ENCODE measurements at regions not wholly inside any gene's neighbourhood (a gene's known extent, or its start where the extent isn't known, plus 50 kb on each side); places are given as distances from the start of the nearest gene placed in this dataset.

GRCh38 chr3:82276992-82277391 lies 515.5 kb upstream of the GBE1 start:
- POLR2A ChIA-PET (ENCODE audit: low non-redundant PET) = no interaction called here
- TF ChIP-seq CTCF (conservative IDR thresholded peaks at IDR 0.05; ENCODE audit: low read depth) = no peak
- no peak overlapping the region for H3K27ac ChIP-seq
- no peak for DNase-seq (ENCODE audit: low spot score)
- CTCF ChIA-PET = interaction anchor here (0.6 kb wide), 1 partner anchor 401 kb away, joined by 3 read pairs; no protein-coding TSS in a partner anchor

GRCh38 chr3:82274897-82275296 lies 513.5 kb upstream of the GBE1 start:
- TF ChIP-seq CTCF (conservative IDR thresholded peaks at IDR 0.05; ENCODE audit: low read depth) = no peak
- CTCF ChIA-PET = no interaction called here
- no peak overlapping the region for H3K27ac ChIP-seq
- POLR2A ChIA-PET (ENCODE audit: low non-redundant PET) = no interaction called here
- DNase-seq (ENCODE audit: low spot score) = no peak

DNA sequence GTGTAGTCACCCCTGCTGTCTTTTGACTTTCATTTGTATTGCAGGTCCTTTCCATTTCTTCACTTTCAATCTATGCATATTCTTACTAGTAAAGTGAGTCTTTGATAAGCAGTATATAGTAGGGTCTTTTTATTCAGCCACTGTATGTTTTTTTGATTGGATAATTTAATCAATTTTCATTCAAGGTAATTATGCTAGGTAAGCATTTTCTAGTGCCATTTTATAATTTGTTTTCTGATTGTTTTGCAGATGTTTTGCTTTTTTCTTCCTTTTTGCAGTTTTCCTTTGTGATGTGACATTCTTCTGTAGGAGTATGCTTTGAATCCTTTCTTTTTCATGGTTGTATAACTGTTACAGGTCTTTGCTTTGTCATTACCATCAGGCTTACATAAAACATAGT lies 504.3 kb upstream of the GBE1 start:
- no peak for TF ChIP-seq CTCF (conservative IDR thresholded peaks at IDR 0.05; ENCODE audit: low read depth)
- CTCF ChIA-PET = no interaction called here
- DNase-seq (ENCODE audit: low spot score) = no peak
- POLR2A ChIA-PET (ENCODE audit: low non-redundant PET) = no interaction called here
- H3K27ac ChIP-seq = no peak overlapping the region

DNA sequence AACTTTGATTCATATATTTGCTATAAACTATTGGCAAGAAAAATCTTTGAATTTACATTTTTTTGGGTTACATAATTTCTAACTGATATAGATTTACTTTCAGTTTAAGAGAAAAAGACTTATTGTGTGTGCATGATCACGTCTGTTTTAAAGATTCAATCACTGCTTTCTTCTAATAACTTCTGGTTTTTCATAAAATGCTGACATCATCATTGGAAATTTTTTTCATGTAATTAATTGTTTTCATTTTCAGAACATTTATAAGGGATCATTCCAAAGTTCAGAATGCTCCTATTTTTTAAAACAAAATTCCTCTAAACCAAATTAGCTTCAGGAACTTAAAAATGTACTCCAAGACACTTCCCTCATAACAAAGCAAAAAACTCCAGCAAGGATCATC lies 500.7 kb upstream of the GBE1 start:
- POLR2A ChIA-PET (ENCODE audit: low non-redundant PET) = no interaction called here
- CTCF ChIA-PET = no interaction called here
- DNase-seq (ENCODE audit: low spot score) = no peak
- H3K27ac ChIP-seq = no peak overlapping the region
- TF ChIP-seq CTCF (conservative IDR thresholded peaks at IDR 0.05; ENCODE audit: low read depth) = no peak

DNA sequence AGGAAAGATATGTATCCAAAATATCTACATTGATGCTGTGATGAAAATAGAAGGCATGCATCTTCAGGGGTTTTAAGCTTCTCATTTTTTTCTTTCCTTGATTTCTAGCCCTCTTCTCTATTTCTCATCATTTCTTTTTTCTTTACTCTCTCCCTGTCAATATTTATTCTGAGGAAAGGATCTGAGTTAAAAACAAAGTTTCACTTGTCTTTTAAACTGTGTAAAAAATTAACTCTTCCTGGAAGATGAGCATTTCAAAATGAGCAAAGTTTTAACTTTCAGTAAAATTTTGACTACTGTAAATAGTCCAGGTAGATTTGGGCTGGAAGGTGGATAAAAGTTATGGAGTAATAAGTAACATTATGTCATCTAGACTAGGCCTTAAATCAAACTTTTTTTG lies 500.2 kb upstream of the GBE1 start:
- no peak for DNase-seq (ENCODE audit: low spot score)
- H3K27ac ChIP-seq = no peak overlapping the region
- TF ChIP-seq CTCF (conservative IDR thresholded peaks at IDR 0.05; ENCODE audit: low read depth) = no peak
- CTCF ChIA-PET = no interaction called here
- POLR2A ChIA-PET (ENCODE audit: low non-redundant PET) = no interaction called here

DNA sequence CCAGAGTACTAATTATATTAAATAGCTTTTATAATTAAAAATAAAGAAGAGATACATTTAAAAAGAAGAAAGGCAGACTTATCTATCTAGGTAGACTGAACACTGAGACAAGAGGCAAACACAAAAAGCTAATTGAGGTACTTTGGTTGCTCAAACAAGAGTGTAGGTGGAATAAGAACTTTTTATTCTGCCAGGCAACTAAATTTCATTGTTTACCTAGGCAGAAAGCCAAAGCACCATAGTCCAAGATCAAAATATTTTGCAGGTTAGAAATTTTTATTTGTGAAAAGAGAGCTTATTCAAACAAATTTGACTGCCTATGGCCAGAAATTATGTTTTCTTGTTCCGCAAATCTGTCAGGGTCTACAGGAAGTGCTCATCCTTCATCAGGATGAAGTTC lies 499.6 kb upstream of the GBE1 start:
- H3K27ac ChIP-seq = no peak overlapping the region
- POLR2A ChIA-PET (ENCODE audit: low non-redundant PET) = no interaction called here
- no peak for DNase-seq (ENCODE audit: low spot score)
- CTCF ChIA-PET = no interaction called here
- no peak for TF ChIP-seq CTCF (conservative IDR thresholded peaks at IDR 0.05; ENCODE audit: low read depth)

- TF ChIP-seq CTCF (conservative IDR thresholded peaks at IDR 0.05; ENCODE audit: low read depth) = no peak
- CTCF ChIA-PET = no interaction called here
- H3K27ac ChIP-seq = no peak overlapping the region
- POLR2A ChIA-PET (ENCODE audit: low non-redundant PET) = no interaction called here
- DNase-seq (ENCODE audit: low spot score) = no peak
These were observed 498.5 kb upstream of the GBE1 start for GRCh38 chr3:82259994-82260393.

Data from RWPE1 (cell line).